Ecto neural progenitor cell (in vitro differentiated cells): ENCODE measurements at regions not wholly inside any gene's neighbourhood (a gene's known extent, or its start where the extent isn't known, plus 50 kb on each side); places are given as distances from the start of the nearest gene placed in this dataset.
"Not testable (repeated sequence)": the region's sequence is repeated elsewhere in the genome, so short reads cannot be mapped to it uniquely, and the experiment has no call there.

ENCODE experiments used
- DNase-seq: peaks from one replicate; pipeline ENCODE4 v3.0.0-alpha.2; 2018; ENCODE audit warnings: low spot score

DNA sequence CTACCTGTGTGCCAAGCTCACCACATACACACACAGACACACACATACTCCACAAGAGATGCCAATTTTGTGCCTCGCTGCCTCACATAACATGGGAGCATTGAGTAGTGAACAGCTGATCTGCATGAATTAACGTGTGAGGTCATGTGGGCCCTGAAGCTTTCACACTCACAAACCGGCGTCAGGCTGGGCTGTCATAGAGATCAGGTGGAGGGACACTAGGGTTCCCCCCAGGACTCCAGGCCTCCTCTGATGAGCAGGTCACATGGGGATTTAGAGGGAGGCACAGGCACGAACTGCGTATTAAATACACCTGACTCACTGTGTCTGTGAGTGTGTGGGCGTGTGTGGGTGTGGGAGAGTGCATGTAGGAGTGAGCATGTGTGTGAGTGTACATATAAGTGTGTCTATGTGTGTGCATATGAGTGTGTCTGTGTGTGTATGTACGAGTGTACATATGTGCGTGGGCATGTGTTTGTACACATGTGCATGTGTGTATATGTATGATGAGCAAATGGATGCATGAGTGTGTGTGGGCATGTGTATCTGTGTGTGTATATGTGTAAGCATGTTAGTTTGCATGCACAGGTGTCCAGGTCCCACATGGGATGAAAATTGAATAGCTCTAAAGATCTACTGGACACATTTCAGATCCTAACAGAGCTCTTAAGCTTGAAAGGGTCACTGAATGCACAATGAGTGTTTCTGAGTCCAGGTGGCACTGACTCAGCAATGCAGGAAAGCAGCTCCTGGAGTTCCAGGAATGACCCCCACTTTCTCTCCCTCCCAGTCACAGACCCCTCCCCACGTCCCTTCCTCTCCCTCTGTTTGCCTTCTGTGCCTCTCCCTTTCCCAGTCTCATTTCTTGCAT lies 336.6 kb downstream of the PREX1 start:
- no peak for DNase-seq

DNA sequence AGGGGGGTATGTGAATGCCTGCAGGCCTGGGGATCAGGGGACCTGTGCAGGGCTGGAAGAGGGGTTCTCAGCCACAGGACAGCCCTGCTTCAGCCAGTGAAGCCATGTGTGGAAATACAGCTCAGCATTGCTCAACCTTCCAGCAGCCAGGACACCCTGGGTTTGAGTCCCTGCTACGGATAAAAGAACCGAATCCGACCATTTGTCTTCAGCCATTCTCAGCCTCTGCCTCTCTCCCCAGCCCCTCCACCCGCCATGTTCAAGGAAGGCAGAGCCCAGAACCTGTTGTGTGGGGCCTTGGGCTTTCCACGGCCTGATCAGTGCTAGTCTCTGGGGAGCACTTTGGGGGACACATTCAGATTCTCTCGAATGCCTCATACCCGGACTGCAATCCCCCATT lies 337.5 kb downstream of the PREX1 start:
- not testable (repeated sequence) for DNase-seq

DNA sequence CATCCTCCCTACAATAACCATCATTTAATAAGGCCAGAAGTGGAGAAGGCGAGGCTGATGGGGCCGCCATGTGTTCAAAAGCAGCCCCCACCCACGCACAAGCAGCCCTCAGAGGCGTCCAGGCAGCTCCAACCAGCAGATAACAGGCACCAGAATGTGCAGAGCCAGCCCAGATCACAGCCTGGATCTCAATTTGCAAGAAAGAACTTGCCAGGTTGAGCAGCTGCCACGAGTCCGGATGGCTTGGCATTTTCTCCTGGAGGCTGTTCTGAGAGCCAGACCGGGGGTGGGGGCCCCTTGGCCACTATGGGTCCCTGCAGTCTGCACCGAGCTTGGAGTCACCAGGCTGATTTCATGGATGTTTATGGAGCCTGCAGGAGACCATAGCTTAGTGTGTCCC lies 338.1 kb downstream of the PREX1 start:
- DNase-seq: no peak

DNA sequence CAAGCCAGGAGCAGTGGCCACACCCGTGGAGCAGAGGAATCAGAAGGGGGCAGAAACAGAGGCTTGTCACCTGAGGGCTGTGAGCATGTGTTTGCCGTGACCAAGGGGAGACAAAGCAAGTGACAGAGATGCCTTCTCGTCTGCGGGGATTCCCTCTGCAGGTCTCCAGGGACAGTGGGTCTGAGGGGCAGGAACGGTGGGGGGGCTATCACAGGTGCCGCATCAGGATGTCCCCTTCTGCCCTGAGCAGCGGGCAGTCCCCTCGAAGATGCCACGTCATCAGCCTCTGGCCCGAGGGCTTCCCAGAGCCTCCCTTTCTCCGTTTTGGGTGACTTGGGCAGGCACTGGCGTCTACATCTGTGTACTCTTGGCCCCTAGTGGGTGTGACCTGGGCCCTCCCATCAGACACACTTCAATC lies 338.7 kb downstream of the PREX1 start:
- no peak for DNase-seq

DNA sequence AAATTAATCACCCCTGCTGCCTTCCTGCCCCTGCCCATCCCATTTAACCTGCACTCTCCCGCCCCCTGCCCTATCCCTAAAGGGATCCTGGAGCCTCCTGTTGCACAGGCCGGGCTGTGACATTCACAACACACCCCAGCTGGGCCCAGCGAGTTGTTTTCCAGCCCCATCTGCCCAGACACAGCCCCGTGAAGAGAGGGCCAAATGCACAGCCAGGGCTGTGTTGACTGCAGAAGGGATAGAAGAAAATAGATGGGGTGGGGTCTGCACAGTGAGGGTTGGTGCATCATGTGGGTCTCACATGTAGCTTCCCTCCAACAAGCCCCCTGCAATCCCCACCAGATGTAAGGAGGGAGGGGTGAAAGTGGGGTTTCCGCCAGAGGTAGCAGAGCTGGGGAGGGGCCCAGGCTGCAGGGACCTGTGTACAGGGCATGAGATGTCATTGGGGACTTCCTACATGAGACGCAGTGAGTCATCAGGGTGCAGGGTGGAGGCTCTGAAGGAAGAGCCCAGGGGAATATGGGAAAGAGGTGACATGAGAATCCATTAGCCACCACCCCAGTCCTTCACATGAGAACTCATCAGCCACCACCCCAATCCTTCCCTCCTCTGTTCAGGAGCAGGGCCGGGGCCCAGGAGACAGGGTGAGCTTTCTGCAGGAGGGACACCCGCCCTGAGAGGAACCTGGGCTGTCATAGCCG lies 339.3 kb downstream of the PREX1 start:
- DNase-seq: not testable (repeated sequence)

DNA sequence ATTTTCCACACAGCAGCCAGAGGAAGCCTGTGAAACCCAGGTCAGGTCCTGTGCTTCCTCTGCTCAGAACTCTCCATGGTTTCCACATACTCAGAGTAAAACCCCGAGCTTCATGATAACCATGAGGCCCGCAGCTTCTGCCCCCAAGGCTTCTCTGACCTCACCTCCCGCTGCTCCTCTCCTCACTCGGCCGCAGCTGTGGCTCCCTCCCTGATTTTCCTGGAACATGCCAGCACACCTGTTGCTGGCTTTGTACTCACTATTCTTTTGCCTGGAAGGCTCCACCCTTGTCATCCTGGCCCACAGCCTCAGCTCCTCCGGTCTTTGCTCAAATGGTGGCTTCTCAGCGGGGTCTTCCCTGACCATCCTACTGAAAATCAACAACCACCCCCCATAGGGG lies 341.7 kb downstream of the PREX1 start:
- no peak for DNase-seq

DNA sequence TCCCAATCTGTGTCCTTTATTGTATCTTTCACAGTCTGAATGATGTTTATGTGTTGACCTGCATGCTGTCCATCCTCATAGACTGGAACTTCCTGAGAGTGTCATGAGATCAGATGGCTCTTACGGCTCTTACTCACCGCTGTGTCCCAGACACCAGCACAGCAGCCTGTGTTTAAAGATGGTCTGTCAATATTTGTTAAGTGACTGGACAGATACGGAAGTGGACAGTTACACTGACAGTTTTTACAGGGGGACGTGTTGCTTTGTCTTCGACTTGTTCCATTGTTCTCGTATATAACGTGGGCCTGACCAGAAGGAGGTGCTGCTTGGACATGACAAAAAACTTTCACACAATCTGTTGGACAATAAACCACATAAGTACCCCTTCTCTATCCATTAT lies 342.6 kb downstream of the PREX1 start:
- DNase-seq: not testable (repeated sequence)

DNA sequence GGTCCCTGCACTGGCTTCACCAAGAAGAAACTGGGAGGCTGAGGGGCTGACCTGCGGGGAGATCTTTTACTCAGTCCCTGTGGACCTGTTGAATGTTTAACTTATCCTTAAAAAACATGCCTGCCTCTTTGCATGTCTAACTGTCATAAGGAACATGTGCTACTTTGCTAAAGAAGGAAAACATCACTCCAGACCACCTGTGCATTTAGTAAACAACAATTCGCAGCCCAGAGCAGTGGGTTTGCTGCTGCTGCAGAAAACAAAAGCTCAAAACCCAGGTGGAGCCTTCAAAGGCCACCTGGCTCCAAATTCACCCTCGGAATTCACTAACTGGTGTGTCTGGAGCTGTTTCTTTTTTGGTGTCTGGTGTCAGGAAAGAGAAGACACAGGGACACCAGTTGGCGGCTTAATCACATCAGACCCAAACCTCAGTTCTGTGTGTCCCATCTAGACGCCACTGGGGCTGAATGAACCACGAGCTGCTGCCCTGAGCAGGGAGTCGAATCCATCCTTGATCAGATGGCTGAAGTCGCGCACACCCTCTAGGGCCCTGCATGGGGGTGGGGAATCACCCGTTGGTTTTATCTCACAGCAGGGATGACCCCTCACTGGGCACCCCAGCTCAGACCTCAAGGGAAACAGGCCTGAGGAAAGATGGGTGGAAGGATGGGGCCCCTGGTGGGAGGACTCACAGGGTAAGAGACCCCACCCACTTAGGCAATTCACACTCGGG lies 344.3 kb downstream of the PREX1 start:
- DNase-seq: no peak

DNA sequence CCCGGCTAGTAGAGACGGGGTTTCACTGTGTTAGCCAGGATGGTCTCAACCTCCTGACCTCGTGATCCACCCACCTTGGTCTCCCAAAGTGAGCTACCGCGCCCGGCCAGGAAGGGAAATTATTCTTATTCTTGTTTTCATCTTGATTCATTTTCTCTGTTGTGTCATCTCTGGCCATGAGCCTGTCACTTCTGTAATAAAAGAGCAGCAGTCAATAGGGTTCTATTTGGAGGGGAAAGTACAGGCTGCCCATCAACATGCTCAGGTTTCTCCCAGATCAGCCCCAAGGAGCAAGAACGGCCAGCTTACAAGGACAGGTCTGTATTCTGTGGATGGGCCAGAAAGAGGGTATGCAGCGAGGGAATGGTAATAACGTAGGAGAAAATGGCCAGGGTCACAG lies 345.0 kb downstream of the PREX1 start:
- no peak for DNase-seq

DNA sequence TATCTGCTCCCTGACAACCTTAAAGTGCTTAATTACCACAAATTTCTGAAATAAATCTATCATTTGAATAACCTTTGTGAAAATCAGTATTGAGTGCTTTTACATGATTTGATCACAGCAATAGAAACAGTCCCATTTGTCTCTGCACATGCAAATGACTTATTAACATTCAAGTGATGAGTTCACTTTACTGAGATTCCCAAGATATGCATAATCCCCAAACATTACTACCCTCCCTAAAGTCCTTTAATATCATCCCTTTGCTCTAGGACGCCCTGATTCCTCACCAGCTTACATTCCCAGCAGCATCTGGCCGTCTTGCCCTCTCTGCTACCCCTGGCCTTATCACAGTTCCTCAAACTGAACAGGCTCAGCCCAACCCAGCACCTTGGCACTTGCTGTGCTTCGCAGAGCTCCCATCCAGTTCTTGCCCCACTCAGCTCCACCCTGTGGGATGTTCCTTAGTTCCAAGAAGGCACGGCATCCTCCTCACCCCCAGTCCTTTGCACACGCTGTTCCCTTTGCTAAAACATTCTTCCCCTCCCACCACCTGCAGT lies 347.5 kb downstream of the PREX1 start:
- no peak for DNase-seq

DNA sequence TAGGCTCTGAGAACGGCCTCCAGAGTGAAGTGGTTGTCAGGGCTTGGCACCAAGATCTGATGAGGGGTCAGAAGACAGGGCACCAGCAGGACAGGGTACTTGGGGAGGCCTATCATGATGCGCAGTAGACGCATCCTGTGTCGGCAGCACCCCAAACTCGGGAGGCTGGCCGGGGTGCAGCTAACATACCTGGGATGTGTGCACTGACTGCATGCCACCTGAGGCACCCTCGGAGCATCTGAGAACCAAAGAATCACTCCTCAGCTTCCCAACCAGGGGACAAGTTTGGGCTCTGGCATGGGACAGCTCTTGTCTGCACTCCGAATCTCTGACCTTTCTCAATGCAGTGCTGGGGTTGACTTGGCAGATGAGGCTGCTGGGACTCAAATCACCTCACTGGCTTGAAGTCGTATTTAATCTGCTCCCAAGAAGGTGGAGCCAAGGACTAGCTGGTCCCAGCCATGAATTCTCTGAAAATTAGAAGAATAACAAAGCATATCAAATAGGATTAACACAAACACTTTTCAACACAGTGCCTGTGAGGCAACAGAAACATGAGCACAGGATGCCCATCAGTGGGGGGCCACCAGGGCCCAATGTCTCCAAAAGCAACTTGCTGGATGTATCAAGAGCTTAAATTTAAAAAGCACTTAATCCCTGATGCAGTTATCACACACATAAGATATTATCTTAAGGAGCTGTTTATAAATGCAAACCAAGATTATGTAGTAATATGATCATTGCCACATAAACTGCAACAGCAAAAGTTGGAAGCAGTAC lies 348.8 kb downstream of the PREX1 start:
- no peak for DNase-seq

DNA sequence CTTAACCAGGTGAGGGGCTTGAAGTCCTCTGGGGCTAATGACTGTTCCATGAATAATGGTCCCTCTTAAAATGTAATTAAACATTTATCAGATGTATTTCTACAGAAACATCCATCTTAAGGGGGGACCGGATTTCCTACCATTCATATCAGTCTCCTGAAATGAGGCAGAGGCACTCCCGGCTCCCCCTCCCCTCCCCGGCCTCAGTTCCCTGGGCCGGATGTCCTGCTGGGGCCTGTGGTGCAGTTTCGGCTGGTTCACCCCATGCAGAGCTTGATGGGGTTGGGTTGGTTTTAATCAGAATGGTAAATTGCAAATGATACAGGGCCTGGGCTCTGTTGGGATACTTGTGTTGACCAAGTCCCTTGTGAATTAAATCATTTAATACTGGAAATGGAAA lies 349.4 kb downstream of the PREX1 start:
- DNase-seq: no peak

DNA sequence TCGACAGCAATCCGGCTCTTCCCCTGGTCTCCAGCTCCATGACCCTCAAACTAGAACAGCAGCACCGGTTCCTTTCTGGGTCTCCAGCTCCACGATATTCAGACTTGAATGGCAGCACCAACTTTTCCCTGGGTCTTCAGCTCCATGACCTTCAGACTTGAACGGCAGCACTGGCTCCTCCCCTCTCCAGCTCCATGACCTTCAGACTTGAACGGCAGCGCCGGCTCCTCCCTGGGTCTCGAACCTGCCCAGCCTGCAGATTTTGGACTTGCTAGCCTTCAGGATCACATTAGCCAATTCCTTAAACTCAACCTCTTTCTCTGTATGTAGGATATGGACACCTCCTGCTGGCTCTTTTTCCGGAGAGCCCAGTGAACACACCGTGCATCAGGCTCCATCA lies 350.9 kb downstream of the PREX1 start:
- DNase-seq: no peak

DNA sequence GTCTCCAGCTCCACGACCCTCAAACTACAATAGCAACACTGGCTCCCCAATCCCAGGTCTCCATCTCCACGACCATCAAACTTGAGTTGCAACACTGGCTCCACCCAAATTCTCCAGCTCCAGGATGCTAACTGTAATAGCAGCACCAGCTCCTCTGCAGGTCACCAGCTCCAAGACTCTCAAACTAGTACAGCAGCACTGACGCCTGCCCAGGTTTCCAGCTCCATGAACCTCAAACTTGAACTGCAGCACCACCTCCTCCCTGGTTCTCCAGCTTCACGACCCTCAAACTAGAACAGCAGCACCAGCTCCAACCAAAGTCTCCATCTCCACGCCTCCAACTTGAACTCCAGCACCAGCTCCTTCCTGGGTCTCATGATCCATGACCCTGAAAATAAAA lies 353.8 kb downstream of the PREX1 start:
- DNase-seq: no peak

DNA sequence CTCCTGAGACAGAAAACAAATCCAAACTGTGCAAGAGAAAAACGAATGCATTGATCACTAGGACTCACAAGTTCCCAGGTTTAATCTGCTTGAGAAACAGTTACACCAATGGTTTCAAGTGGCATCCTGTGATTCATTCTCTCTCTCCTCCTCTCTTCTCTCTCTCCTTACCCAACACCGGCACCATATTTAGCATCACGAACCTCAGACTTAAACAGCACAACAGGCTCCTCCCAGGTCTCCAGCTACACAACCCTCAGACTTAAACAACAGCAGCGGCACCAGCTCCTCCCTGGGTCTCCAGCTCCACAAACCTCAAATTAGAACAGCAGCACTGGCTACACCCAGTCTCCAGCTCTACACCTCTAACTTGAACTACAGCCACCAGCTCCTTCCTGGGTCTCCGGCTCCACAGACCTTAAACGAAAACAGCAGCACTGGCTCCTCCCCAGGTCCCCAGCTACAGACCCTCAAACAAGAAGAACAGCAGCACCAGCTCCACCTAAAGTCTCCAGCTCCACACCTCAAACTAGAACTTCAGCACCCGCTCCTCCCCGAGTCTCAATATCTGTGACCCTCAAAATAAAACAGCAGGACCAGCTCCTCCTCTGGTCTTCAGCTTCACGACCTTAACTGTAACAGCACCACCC lies 355.9 kb downstream of the PREX1 start:
- DNase-seq: no peak

DNA sequence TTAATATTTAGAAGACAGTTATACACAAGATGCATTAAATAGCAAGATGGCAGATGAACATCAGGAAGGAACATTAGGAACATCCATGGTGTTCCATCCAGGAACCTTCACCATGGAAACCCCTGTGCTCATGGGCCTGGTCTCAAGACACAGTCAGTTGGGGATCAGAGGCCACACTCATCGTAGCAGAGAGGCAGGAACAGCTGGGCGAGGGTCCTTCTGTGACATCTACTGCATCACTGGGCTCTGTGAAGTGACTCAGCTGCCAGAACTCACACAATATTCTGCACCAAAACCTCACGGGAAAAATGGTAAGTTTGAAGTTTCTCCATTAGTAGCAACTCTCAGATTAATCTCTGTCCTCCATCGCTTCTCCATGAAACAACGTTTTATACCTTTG lies 356.6 kb downstream of the PREX1 start:
- DNase-seq: no peak

DNA sequence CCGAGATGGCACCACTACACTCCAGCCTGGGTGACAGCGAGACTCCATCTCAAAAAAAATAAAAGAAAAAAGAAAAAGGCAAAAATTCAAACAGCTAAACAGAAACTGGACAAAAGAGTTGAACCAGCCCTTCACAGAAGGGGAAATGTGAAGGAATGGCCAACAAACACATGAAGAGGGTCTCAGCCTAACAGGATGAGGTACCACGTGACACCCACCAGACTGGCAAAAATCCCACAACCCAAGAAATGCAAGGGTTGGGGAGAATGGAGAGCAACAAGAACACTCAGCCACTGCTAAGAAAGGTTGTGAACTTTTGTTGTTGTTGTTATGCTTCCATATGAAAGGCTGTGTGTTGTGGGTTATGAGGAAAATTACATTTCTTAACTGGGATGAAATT lies 357.7 kb downstream of the PREX1 start:
- no peak for DNase-seq

DNA sequence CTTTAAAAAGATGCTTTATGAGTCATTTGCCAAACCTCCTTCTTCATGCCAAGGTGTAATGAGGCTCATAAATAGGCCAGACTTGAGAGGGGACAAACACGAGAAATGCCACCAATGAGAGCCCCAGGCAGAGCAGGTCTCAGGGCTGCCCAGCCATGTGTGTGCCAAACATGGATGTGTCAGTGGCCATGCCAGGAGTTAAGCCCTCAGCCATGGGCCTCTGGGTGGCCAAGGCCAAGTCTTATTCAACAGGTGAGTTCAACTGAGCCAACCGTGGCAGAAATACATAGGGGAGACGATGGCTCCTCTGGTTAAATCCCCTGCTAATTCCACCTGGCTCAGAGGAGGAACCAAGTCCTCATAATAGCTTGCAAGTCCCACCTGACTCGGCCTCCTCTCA lies 358.8 kb downstream of the PREX1 start:
- no peak for DNase-seq

DNA sequence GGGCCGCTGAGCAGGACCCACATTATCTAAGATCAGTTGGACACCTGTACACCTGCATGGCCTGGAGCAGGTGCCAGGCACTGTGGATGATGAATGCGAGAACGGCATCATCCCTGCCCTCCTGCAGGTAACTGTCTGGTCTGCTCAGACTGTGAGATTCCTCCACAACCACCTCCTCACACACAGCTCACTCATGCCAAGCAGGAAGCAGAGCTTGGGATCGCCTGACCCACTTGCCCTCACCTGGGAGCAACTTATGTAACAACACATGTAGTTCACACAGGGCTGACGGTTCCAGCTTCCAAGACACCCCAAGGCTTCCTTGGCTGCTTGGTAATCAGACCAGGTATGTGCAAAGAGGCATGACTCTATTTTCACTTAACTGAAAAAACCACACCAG lies 359.2 kb downstream of the PREX1 start:
- DNase-seq: no peak

DNA sequence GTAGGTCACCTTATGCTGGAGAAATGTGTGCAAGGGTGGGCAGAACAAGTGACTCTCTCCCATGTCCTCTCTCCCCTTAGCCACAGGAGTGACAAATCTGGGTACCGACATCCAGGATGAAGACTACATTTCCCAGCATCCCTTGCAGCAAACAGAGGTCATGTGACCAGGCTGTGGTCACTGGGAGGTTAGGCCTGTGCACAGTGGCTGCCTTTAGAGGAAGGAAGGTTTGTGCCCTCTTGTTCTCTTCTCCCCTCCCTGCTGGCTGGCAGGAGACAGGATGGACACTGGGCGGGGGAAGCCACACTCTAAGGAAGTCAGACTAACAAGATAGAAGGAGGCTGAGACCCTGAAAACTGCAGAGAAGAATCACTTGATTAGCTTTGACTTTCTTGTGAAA lies 360.2 kb downstream of the PREX1 start:
- DNase-seq: no peak

DNA sequence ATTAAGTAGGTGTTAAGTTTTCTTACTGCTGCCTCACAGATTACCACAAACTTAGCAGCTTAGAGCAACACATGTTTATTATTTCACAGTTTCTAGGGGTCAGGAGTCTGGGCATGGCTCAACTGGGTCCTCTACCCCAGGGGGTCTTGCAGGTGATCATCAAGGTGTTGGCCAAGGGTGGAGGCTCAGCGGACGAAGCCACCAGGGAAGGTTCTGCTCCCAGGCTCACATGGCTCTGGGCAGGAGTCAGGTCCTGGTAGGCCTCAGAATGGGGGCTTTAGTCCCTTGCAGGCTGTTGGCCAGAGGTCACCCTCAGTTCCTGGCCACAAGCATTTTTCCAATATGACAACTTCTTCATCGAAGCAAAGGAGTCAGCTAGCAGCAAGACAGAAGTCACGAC lies 362.5 kb downstream of the PREX1 start:
- no peak for DNase-seq
